CD4-positive, CD25-positive, alpha-beta regulatory T cell (primary cell): ENCODE measurements at regions not wholly inside any gene's neighbourhood (a gene's known extent, or its start where the extent isn't known, plus 50 kb on each side); places are given as distances from the start of the nearest gene placed in this dataset.

Experiments used
- ATAC-seq, 2 donors: fragments of 150-1000 bp; cut with Tn5 transposase; one replicate each; pipeline ENCODE4 v1.10.0; 2021; ENCODE audit warnings: low read depth in 2 of 2, moderate number of reproducible peaks in 2 of 2, moderate library complexity in 1 of 2
- DNase-seq, 3 donors: peaks; one replicate each; pipeline versions ENCODE4 v3.0.0 to v3.0.0-alpha.2; 2012 to 2022; ENCODE audit warnings: mixed read lengths in 1 of 3
- H3K27ac ChIP-seq: one replicate; pipeline ENCODE4 v1.7.0; 2013; ENCODE audit warnings: mild to moderate bottlenecking, low read length; ENCODE audit not compliant: insufficient read depth, poor library complexity, severe bottlenecking
- H3K27me3 ChIP-seq: one replicate; pipeline ENCODE4 v1.7.0; 2013; ENCODE audit warnings: low read length; ENCODE audit not compliant: control insufficient read depth, insufficient read depth
- H3K36me3 ChIP-seq: one replicate; pipeline ENCODE4 v1.7.0; 2013; ENCODE audit warnings: mild to moderate bottlenecking, low read length, moderate library complexity; ENCODE audit not compliant: control insufficient read depth, insufficient read depth
- H3K4me1 ChIP-seq: 2 replicates; pipeline ENCODE4 v1.7.0; 2013; ENCODE audit warnings: mild to moderate bottlenecking, low read length; ENCODE audit not compliant: insufficient read depth, control insufficient read depth, poor library complexity, severe bottlenecking
- H3K4me3 ChIP-seq: one replicate; pipeline ENCODE4 v1.7.0; 2013; ENCODE audit warnings: low read depth, mild to moderate bottlenecking, low read length, moderate library complexity
- H3K9me3 ChIP-seq, 2 experiments: 1 replicate in 1 of 2; 2 replicates in 1 of 2; pipeline ENCODE4 v1.7.0; 2013; ENCODE audit warnings: low read length in 2 of 2, mild to moderate bottlenecking in 1 of 2, moderate library complexity in 1 of 2; ENCODE audit not compliant: control insufficient read depth in 2 of 2
- H3K27ac Mint-ChIP-seq, 3 donors: one replicate each; pipeline ENCODE4 v1.8.0; 2020 to 2022; ENCODE audit warnings: mild to moderate bottlenecking in 3 of 3, mixed read lengths in 3 of 3, moderate library complexity in 2 of 3
- H3K27me3 Mint-ChIP-seq: one replicate; pipeline ENCODE4 v1.8.0; 2022; ENCODE audit warnings: mild to moderate bottlenecking, mixed read lengths
- H3K36me3 Mint-ChIP-seq: one replicate; pipeline ENCODE4 v1.8.0; 2020; ENCODE audit warnings: mixed read lengths
- H3K4me1 Mint-ChIP-seq, 4 donors: one replicate each; pipeline ENCODE4 v1.8.0; 2020 to 2022; ENCODE audit warnings: mixed read lengths in 4 of 4, mild to moderate bottlenecking in 1 of 4
- H3K4me3 Mint-ChIP-seq, 4 donors: one replicate each; pipeline ENCODE4 v1.8.0; 2020 to 2022; ENCODE audit warnings: mild to moderate bottlenecking in 4 of 4, mixed read lengths in 4 of 4, moderate library complexity in 3 of 4
- H3K9me3 Mint-ChIP-seq, 7 donors: one replicate each; pipeline ENCODE4 v1.8.0; 2020 to 2022; ENCODE audit warnings: mixed read lengths in 7 of 7, mild to moderate bottlenecking in 3 of 7, moderate library complexity in 2 of 7

GRCh38 chr1:98460136-98460535, 201.4 kb upstream of the SNX7 start:
- no peak overlapping the region for H3K4me3 ChIP-seq
- Mint-ChIP-seq H3K4me3 (no peak overlapping the region), H3K4me1 (no peaks in the 10 kb centered on the region), H3K27ac (no peak overlapping the region), H3K9me3 (peaks cover 0 to 4% (median 0%) of the 10 kb centered on the region in 7 donors), H3K27me3 (peaks cover 18% of the 10 kb centered on the region), H3K36me3 (no peaks in the 10 kb centered on the region)
- no peak overlapping the region for H3K27ac ChIP-seq
- ATAC-seq (no peak), DNase-seq (no peak)
- no peaks in the 10 kb centered on the region for H3K27me3 ChIP-seq
- no peaks in the 10 kb centered on the region for H3K4me1 ChIP-seq
- no peaks in the 10 kb centered on the region for H3K9me3 ChIP-seq
- no peaks in the 10 kb centered on the region for H3K36me3 ChIP-seq

- H3K4me1 ChIP-seq: no peaks in the 10 kb centered on the region
- H3K36me3 ChIP-seq: no peaks in the 10 kb centered on the region
- no peaks in the 10 kb centered on the region for H3K4me1 Mint-ChIP-seq
- ATAC-seq: no peak
- peaks cover 0 to 4% (median 0%) of the 10 kb centered on the region in 7 donors for H3K9me3 Mint-ChIP-seq
- H3K27me3 Mint-ChIP-seq: peaks cover 13% of the 10 kb centered on the region
- no peak overlapping the region for H3K27ac ChIP-seq
- no peak overlapping the region for H3K27ac Mint-ChIP-seq
- H3K9me3 ChIP-seq: no peaks in the 10 kb centered on the region
- DNase-seq: no peak
- H3K4me3 ChIP-seq: no peak overlapping the region
- no peak overlapping the region for H3K4me3 Mint-ChIP-seq
- H3K27me3 ChIP-seq: no peaks in the 10 kb centered on the region
- H3K36me3 Mint-ChIP-seq: no peaks in the 10 kb centered on the region
Measured at GRCh38 chr1:98459486-98459870, 202.0 kb upstream of the SNX7 start.

- ATAC-seq: no peak
- DNase-seq: no peak
- Histone ChIP-seq H3K36me3 (no peaks in the 10 kb centered on the region), H3K27ac (no peak overlapping the region), H3K4me3 (no peak overlapping the region), H3K4me1 (no peaks in the 10 kb centered on the region), H3K9me3 (no peaks in the 10 kb centered on the region), H3K27me3 (no peaks in the 10 kb centered on the region)
- Mint-ChIP-seq H3K27me3 (peaks cover 13% of the 10 kb centered on the region), H3K4me3 (no peak overlapping the region), H3K27ac (no peak overlapping the region), H3K36me3 (no peaks in the 10 kb centered on the region), H3K9me3 (peaks cover 0 to 4% (median 0%) of the 10 kb centered on the region in 7 donors), H3K4me1 (no peaks in the 10 kb centered on the region)
Measured at GRCh38 chr1:98458511-98459485, 202.7 kb upstream of the SNX7 start.

DNA sequence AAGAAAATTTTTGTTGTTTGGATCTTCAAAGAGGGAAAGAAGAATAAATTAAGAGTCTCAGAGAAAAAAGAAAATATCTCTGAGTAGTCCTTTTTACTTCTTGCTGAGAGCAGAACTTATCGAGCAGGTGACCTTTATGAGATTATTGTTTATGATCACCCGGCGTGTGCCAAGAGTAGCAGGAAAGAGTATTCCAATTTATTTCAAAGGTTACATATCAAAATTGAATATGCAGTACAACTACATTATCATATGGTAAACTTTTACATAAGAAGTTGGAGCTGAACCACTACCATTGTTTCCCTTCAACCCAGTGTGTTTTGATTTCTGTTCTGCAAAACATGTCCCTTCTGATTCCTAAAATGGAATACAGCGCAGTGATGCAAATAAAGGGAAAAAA, 204.3 kb upstream of the SNX7 start:
- H3K27ac Mint-ChIP-seq: no peak overlapping the region
- Histone ChIP-seq H3K27me3 (no peaks in the 10 kb centered on the region), H3K4me1 (no peaks in the 10 kb centered on the region), H3K27ac (no peak overlapping the region), H3K4me3 (no peak overlapping the region), H3K9me3 (no peaks in the 10 kb centered on the region), H3K36me3 (no peaks in the 10 kb centered on the region)
- H3K4me3 Mint-ChIP-seq: peak overlapping the region in 1 of 4 donors; percentile 27
- no peaks in the 10 kb centered on the region for H3K36me3 Mint-ChIP-seq
- H3K4me1 Mint-ChIP-seq: no peaks in the 10 kb centered on the region
- H3K27me3 Mint-ChIP-seq: peaks cover 13% of the 10 kb centered on the region
- ATAC-seq: no peak
- peaks cover 0 to 4% (median 0%) of the 10 kb centered on the region in 7 donors for H3K9me3 Mint-ChIP-seq
- DNase-seq: no peak

DNA sequence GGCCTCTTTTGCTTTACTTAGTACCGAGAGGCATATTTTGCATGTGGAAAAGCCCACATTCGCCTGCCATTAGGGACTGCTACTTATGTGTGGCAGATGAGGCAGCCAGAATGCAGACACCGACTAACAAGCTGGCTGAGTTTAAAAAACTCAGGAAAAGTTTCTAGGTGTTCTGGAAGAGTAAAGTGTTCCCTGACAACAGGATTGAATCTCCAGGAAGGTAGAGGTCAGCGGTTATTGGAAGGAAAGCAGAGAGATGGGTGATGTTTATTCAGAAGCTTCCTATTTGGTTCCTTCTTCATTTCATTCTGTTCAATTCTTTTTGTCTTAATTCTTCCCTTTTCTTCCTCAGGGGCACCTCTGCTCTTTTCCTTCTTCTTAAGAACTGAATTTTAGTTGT, 206.9 kb upstream of the SNX7 start:
- DNase-seq: no peak
- no peak overlapping the region for H3K4me3 ChIP-seq
- no peak overlapping the region for H3K27ac Mint-ChIP-seq
- H3K36me3 Mint-ChIP-seq: no peaks in the 10 kb centered on the region
- no peak for ATAC-seq
- no peaks in the 10 kb centered on the region for H3K9me3 ChIP-seq
- H3K27ac ChIP-seq: no peak overlapping the region
- peaks cover 0 to 4% (median 0%) of the 10 kb centered on the region in 7 donors for H3K9me3 Mint-ChIP-seq
- no peaks in the 10 kb centered on the region for H3K4me1 ChIP-seq
- no peaks in the 10 kb centered on the region for H3K36me3 ChIP-seq
- H3K27me3 ChIP-seq: no peaks in the 10 kb centered on the region
- H3K27me3 Mint-ChIP-seq: peaks cover 5% of the 10 kb centered on the region
- H3K4me1 Mint-ChIP-seq: no peaks in the 10 kb centered on the region
- no peak overlapping the region for H3K4me3 Mint-ChIP-seq

DNA sequence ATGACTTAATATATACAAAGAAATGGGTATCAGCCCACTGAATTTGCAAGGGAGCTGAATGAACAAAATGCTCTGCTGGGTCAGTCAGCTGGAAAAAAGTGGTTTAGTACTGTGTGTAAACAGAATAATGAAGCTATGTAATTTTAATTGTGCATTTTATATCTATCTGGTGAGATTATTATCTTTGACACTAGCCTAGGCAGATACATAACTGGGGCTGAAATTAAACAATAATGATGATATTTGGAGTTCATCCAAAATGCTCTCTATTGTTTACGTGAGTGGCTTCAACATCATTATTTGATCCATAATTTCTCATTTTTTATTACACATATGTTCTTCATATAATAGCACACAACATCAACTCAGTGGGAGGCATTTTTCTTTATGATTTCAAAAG, 208.5 kb upstream of the SNX7 start:
- no peaks in the 10 kb centered on the region for H3K36me3 Mint-ChIP-seq
- no peaks in the 10 kb centered on the region for H3K36me3 ChIP-seq
- H3K4me1 Mint-ChIP-seq: no peaks in the 10 kb centered on the region
- H3K9me3 ChIP-seq: no peaks in the 10 kb centered on the region
- no peak overlapping the region for H3K4me3 ChIP-seq
- no peak overlapping the region for H3K27ac ChIP-seq
- H3K4me1 ChIP-seq: no peaks in the 10 kb centered on the region
- H3K27me3 ChIP-seq: no peaks in the 10 kb centered on the region
- DNase-seq (no peak), ATAC-seq (no peak)
- peaks cover 0 to 2% (median 0%) of the 10 kb centered on the region in 7 donors for H3K9me3 Mint-ChIP-seq
- H3K27me3 Mint-ChIP-seq: peaks cover 5% of the 10 kb centered on the region
- no peak overlapping the region for H3K27ac Mint-ChIP-seq
- no peak overlapping the region for H3K4me3 Mint-ChIP-seq

DNA sequence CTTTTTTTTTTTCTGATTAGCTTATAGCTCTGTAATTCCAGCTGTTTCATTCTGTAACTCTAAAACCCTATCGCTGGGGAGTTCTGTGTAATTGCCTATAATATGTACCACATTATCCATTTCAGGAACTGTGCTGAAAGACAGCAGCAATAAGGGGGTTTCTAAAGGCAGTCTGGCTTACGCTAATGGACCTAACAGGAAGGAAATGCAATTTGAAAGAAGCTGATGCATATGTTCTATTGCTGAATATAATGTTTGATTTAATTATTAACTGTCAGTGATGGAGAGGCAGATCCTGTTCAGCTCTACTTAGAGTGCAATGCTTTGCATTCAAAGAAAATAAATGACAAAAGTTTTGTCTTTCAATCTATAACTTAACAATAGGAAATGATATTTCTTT, 209.4 kb upstream of the SNX7 start:
- DNase-seq (no peak), ATAC-seq (no peak)
- peaks cover 5% of the 10 kb centered on the region for H3K27me3 Mint-ChIP-seq
- Histone ChIP-seq H3K27me3 (no peaks in the 10 kb centered on the region), H3K9me3 (no peaks in the 10 kb centered on the region), H3K4me3 (no peak overlapping the region), H3K27ac (no peak overlapping the region), H3K4me1 (no peaks in the 10 kb centered on the region), H3K36me3 (no peaks in the 10 kb centered on the region)
- no peak overlapping the region for H3K27ac Mint-ChIP-seq
- H3K4me3 Mint-ChIP-seq: no peak overlapping the region
- H3K9me3 Mint-ChIP-seq: peaks cover 0 to 2% (median 0%) of the 10 kb centered on the region in 7 donors
- H3K4me1 Mint-ChIP-seq: no peaks in the 10 kb centered on the region
- H3K36me3 Mint-ChIP-seq: no peaks in the 10 kb centered on the region

DNA sequence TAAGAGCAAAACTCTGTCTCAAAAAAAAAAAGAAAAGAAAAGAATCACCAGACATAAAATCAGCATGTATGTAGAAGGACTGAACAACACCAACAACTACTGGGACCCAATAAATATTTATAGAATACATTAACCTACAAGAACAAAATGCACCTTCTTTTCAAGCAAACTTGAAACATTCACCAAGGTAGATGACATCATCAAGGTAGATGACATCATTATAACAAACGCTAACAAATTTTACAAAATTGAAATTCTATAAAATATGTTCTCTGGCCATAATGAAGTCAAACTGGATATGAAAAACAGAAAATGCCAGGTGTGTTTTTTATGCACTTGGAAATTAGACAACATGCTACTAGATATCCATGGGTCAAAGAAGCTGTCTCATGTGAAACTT, 220.2 kb upstream of the SNX7 start:
- no peak overlapping the region for H3K27ac ChIP-seq
- H3K4me3 ChIP-seq: no peak overlapping the region
- H3K9me3 ChIP-seq: no peaks in the 10 kb centered on the region
- no peaks in the 10 kb centered on the region for H3K27me3 ChIP-seq
- H3K36me3 ChIP-seq: no peaks in the 10 kb centered on the region
- Mint-ChIP-seq H3K4me1 (no peaks in the 10 kb centered on the region), H3K36me3 (no peaks in the 10 kb centered on the region), H3K4me3 (no peak overlapping the region), H3K9me3 (peaks cover 0 to 7% (median 0%) of the 10 kb centered on the region in 7 donors), H3K27me3 (peaks cover 2% of the 10 kb centered on the region), H3K27ac (no peak overlapping the region)
- DNase-seq: no peak
- H3K4me1 ChIP-seq: no peaks in the 10 kb centered on the region
- ATAC-seq: no peak
